ENCODE measurements at regions not wholly inside any gene's neighbourhood (a gene's known extent, or its start where the extent isn't known, plus 50 kb on each side); places are given as distances from the start of the nearest gene placed in this dataset.
"Not testable (repeated sequence)": the region's sequence is repeated elsewhere in the genome, so short reads cannot be mapped to it uniquely, and the experiment has no call there.

DNA sequence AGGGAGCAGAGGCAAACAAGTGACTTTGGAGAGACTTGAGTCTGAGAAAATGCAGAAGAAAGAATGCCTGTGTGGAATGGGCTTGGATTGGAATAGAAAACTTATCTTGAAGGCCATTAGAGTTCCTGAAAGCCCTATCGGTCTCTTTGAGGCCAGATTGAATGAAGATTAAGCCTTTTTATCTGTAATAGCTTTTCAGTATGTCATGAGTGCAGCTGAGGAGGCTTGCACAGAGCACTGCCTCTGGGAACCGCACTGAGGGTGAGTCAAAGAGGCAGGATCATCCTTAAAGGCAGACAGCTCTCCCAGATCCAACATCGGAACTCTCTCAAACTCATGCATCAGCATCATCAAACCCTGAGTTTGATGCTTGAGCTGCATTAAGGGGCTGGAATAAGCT, 515.2 kb downstream of the NTRK3 start:
- Histone ChIP-seq H3K4me1 (ENCODE audit: insufficient read depth) (no peaks in the 10 kb centered on the region), H3K27ac (ENCODE audit: low read depth) (no peak overlapping the region), H3K36me3 (ENCODE audit: insufficient read depth) (no peaks in the 10 kb centered on the region), H3K4me3 (ENCODE audit: low read depth, low read length) (no peak overlapping the region)
- no peak for DNase-seq (ENCODE audit: extremely low spot score)
- 68% methylated on average over 3 of the region's 3 CpGs for WGBS

DNA sequence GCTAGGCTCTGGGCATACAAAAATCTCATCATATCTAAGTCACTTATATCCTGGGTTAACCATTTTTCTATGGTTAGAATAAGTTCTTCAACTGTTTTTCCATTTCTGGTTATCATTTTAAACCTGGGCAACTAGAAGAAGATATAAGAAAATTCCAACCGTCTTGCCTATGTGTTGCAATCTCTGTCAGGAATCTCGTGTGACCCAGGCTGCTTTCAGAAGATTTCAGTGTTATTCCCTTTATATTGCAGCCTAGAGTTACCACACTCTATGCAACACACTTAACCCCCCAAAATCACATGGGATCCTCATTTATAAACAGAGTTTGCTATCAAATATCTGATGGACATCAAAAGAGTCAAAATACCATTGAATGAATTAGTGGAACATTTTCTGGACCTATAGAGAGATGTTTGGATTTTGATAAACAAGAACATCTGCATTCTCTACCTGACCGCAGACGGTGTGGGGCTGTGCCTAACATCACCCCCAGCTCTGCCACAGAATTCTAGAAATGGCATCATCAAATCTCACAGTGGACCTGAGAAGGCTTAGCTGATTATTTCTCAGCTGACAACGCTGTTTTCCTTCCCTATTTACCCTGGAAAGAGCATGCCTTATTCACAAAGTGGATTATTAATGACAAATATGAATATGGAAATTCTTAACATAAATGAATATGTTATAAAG, 515.7 kb downstream of the NTRK3 start:
- Histone ChIP-seq H3K36me3 (ENCODE audit: insufficient read depth) (no peaks in the 10 kb centered on the region), H3K27ac (ENCODE audit: low read depth) (no peak overlapping the region), H3K4me1 (ENCODE audit: insufficient read depth) (no peaks in the 10 kb centered on the region), H3K4me3 (ENCODE audit: low read depth, low read length) (no peak overlapping the region)
- no peak for DNase-seq (ENCODE audit: extremely low spot score)
- whole genome bisulfite sequencing, result 77% methylated on average over 5 of the region's 5 CpGs

DNA sequence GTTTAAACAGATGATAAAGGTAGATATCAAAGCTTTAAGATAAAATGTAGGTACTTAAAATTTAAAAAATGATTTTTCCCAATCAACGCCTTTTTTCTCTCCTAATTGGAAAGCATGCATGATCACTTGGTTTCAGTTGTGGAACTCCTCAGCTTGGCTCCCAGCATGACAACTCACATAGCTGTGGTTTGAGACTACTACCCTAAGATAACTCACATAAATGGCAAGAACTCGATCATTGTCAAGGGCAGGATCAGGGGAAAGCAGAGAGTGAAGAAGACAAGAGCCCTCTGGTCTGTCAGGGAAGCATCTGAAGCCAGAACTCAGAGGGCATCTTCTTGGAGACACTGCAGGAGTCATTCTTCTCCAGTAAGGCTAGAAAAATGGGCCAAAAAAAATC, 516.7 kb downstream of the NTRK3 start:
- WGBS, result 77% methylated on average over 2 of the region's 2 CpGs
- DNase-seq (ENCODE audit: extremely low spot score), result no peak
- Histone ChIP-seq H3K4me1 (ENCODE audit: insufficient read depth) (no peaks in the 10 kb centered on the region), H3K36me3 (ENCODE audit: insufficient read depth) (no peaks in the 10 kb centered on the region), H3K27ac (ENCODE audit: low read depth) (no peak overlapping the region), H3K4me3 (ENCODE audit: low read depth, low read length) (no peak overlapping the region)

DNA sequence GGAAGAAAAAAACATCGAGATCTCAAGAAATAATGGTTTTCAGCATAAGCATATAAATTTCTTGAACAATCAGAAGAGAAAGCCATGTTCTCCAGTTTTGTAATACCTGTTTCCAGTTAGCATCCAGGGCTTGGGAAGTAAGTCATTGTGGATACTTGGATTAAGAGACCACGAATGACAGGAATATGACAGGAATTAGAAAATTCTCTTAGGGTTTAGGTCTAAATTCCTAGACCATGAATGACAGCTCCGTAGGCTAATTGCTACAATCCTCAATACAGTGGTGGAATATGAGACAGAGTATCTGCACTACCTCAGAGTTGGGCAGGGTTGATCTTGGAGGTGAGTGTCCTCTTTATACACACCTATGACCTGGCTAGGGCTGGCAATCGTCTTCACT, 517.5 kb downstream of the NTRK3 start:
- no peak for DNase-seq (ENCODE audit: extremely low spot score)
- Histone ChIP-seq H3K4me1 (ENCODE audit: insufficient read depth) (no peaks in the 10 kb centered on the region), H3K36me3 (ENCODE audit: insufficient read depth) (no peaks in the 10 kb centered on the region), H3K27ac (ENCODE audit: low read depth) (no peak overlapping the region), H3K4me3 (ENCODE audit: low read depth, low read length) (no peak overlapping the region)
- WGBS, result 91% methylated on average over 4 of the region's 4 CpGs

DNA sequence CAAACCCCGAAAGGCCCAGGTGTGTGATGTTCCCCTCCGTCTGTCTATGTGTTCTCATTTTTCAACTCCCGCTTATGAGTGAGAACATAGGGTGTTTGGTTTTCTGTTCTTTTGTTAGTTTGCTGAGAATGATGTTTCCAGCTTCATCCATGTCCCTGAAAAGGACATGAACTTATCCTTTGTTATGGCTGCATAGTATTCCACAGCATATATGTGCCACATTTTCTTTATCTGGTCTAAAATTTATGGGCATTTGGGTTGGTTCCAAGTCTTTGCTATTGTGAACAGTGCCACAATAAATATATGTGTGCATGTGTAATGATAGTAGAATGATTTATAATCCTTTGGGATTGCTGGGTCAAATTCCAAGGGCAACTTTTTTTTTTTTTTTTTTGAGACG, 519.1 kb downstream of the NTRK3 start:
- not testable (repeated sequence) for H3K4me1 ChIP-seq (ENCODE audit: insufficient read depth); DNase-seq (ENCODE audit: extremely low spot score); H3K36me3 ChIP-seq (ENCODE audit: insufficient read depth); H3K27ac ChIP-seq (ENCODE audit: low read depth); H3K4me3 ChIP-seq (ENCODE audit: low read depth, low read length)
- WGBS, result 93% methylated on average over 4 of the region's 4 CpGs

DNA sequence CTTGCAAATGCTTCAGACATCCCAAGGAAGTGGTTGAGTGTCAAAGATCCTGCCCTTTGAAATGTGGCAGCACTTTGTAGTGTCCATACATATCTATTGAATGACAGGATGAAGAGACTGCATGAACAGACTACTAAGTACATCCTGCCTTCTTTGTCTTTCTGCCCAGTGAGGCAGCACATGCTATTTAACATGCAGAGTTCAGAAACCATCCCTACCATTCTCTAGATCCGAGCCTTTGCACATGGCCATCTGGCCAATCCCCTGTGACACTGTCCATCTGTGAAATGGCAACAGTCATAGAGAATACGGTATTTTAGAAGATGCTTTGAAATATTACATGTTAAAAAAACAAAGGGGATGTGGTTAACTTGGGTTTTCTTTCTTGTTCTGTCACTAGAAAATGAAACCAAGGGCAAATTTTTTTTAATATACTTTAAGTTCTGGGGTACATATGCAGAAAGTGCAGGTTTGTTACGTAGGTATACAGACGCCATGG, 519.6 kb downstream of the NTRK3 start:
- Histone ChIP-seq H3K4me1 (ENCODE audit: insufficient read depth) (no peaks in the 10 kb centered on the region), H3K27ac (ENCODE audit: low read depth) (no peak overlapping the region), H3K4me3 (ENCODE audit: low read depth, low read length) (no peak overlapping the region), H3K36me3 (ENCODE audit: insufficient read depth) (no peaks in the 10 kb centered on the region)
- DNase-seq (ENCODE audit: extremely low spot score), result no peak
- 85% methylated on average over 4 of the region's 4 CpGs for WGBS

DNA sequence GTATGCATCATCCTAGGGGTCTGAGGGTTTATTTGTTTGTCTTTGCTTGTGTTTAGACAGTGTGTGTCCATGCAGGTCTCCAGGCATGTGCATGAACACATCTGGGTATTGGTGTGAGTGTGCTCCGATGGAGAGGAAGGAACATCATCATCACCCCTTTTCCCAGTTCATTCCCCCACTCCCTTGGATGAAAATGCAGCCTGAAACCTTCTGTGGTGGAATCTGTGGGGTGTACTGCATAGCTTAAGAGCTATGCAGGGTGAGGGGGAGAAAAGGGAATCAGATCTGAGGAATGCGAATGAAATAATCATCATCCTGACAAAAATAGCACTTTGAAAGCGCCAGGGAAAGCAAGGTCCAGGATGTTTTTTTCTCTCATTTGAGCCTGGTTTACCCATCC, 520.1 kb downstream of the NTRK3 start:
- Histone ChIP-seq H3K4me1 (ENCODE audit: insufficient read depth) (no peaks in the 10 kb centered on the region), H3K36me3 (ENCODE audit: insufficient read depth) (no peaks in the 10 kb centered on the region), H3K4me3 (ENCODE audit: low read depth, low read length) (no peak overlapping the region), H3K27ac (ENCODE audit: low read depth) (no peak overlapping the region)
- WGBS, result 86% methylated on average over 3 of the region's 3 CpGs
- DNase-seq (ENCODE audit: extremely low spot score), result no peak

DNA sequence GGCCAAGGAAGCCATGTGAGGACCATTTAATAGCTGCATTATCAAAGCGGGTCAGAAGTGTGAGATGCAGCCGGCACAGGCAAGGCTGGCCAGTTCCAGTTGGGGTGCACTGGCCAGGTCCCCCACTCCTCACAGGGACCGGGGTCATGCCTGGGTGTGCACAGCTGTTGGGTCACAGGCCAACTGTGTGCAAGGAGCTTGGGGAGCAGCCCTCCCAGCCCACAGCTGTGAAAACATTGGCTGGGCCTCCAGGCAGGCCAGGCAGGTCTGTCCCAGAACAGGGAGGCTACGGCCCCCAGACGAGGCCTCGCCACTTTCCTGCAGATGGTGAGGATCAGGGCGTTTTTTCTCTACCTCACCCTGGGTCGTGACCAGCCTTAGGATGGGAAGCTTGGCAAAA, 521.0 kb downstream of the NTRK3 start:
- Histone ChIP-seq H3K4me1 (ENCODE audit: insufficient read depth) (no peaks in the 10 kb centered on the region), H3K4me3 (ENCODE audit: low read depth, low read length) (no peak overlapping the region), H3K36me3 (ENCODE audit: insufficient read depth) (no peaks in the 10 kb centered on the region), H3K27ac (ENCODE audit: low read depth) (no peak overlapping the region)
- WGBS, result 84% methylated on average over 8 of the region's 8 CpGs
- DNase-seq (ENCODE audit: extremely low spot score), result no peak

DNA sequence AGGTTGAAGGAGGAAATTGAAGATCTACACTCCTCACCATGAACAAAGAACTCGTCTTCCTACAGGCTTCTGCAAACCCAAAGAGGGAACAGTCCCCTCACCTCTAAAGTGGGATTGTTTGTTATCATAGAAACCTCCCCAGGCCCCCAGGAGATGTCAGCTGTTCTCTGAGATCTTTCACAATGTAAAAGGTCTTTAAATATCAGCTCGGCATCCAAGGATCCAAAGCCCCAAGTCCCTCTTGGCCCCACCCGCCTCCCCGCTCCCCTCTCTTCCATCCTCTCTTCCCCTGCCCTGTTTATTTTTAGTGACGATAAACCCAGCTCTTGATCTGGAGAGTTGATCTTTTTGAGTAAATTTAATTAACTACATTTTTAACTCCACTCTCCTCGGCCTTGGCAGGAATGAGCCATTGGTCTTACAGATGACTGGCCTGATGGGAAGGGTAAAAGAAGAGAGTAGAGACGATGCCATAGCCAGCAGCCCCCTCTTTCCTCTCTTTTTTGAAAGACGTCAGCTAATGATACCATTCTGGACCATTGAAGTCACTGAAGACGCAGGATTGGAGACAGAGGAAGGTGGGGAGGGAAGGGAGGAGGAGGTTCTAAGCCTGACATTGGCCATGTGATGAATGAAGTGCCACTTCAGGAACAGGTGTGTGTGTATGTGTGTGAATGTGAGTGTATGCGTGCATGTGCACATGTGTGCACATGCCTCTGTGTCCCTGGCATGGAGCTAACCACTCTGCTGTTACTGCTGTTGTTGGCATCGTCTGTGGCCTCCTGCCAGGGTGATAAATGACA, 521.8 kb downstream of the NTRK3 start:
- H3K36me3 ChIP-seq (ENCODE audit: insufficient read depth), result no peaks in the 10 kb centered on the region
- no peaks in the 10 kb centered on the region for H3K4me1 ChIP-seq (ENCODE audit: insufficient read depth)
- no peak overlapping the region for H3K27ac ChIP-seq (ENCODE audit: low read depth)
- no peak for DNase-seq (ENCODE audit: extremely low spot score)
- 80% methylated on average over 11 of the region's 11 CpGs for WGBS
- H3K4me3 ChIP-seq (ENCODE audit: low read depth, low read length), result no peak overlapping the region

DNA sequence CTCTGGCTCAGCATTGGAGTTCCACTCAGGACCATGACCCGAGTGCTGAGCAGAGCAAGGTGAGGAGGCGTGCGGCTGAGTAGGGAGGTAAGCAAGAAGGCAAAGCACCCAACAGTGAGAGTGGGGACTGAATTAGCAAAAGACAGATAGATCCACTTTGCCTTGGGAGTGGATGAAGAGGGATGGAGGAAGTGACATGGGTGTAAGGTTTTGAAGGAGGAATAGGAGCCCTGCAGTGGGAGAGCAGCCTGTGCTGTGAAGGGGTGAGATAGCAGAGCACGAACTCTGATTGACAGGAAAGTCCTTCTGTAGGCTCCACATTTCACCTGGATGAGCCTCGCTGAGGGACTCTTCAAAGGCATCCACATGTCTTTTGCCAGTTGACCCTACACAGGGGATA, 522.6 kb downstream of the NTRK3 start:
- 97% methylated on average over 5 of the region's 5 CpGs for WGBS
- DNase-seq (ENCODE audit: extremely low spot score), result no peak
- no peaks in the 10 kb centered on the region for H3K36me3 ChIP-seq (ENCODE audit: insufficient read depth)
- H3K27ac ChIP-seq (ENCODE audit: low read depth), result no peak overlapping the region
- H3K4me3 ChIP-seq (ENCODE audit: low read depth, low read length), result no peak overlapping the region
- H3K4me1 ChIP-seq (ENCODE audit: insufficient read depth), result no peaks in the 10 kb centered on the region

DNA sequence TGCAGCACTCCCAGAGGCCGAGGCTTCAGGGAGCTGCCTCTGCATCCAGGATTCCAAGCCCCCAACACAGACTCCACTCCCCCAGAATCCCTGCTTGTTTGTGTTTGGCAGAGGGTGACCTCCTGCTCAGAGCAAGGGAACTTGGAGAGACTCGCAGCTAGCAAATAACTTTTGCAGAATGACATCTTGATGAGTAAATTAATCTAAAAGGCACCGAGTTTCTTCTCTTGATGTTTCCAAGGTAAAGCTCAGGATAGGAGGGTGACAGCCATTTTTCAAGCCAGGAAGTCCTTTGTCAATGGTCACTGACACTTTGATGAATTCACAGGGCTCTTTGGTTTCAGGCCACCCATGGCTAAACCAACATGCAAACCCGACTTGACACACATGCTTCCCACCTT, 523.0 kb downstream of the NTRK3 start:
- Histone ChIP-seq H3K4me3 (ENCODE audit: low read depth, low read length) (no peak overlapping the region), H3K36me3 (ENCODE audit: insufficient read depth) (no peaks in the 10 kb centered on the region), H3K4me1 (ENCODE audit: insufficient read depth) (no peaks in the 10 kb centered on the region), H3K27ac (ENCODE audit: low read depth) (no peak overlapping the region)
- 51% methylated on average over 4 of the region's 4 CpGs for WGBS
- DNase-seq (ENCODE audit: extremely low spot score), result no peak

DNA sequence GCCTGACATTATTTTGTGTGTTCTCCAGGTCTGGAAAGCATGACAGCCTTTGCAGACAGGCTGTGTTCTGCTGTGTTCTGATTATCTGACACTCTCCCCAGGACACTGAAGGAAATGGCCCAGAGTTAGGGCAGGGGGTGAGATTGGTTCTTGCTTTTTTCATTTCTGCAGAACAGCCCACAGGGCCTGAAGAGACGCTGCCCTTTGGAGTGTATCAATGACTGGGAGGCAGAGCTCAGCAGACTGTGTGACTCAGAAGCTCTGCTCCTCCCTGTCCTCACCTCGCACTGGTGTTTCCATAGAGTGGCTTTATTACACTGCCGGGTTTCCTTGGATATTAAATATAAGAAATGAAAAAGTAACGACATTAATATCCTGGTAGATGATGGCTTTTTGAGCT, 523.6 kb downstream of the NTRK3 start:
- no peaks in the 10 kb centered on the region for H3K36me3 ChIP-seq (ENCODE audit: insufficient read depth)
- DNase-seq (ENCODE audit: extremely low spot score), result no peak
- no peak overlapping the region for H3K27ac ChIP-seq (ENCODE audit: low read depth)
- H3K4me3 ChIP-seq (ENCODE audit: low read depth, low read length), result no peak overlapping the region
- no peaks in the 10 kb centered on the region for H3K4me1 ChIP-seq (ENCODE audit: insufficient read depth)
- WGBS, result 63% methylated on average over 4 of the region's 4 CpGs

DNA sequence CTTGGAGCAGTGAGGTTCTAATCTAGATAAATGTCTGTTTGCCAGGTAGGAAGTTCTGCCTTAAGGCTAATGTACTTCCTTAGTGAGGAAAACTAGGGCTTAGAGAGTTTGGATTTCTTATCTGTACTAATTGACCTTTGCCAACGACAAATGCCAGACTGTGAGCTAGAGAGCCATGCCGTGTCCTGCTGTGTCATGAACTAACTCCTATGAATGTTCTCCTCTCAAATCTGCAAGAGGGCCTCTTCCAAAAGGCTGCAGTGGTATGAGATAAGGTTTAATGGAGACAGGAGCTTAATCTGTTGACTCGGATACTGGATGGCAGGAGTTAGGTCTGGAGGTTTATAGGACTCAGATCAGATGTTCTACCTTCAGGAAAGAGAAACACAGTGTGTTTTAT, 524.9 kb downstream of the NTRK3 start:
- Histone ChIP-seq H3K4me1 (ENCODE audit: insufficient read depth) (no peaks in the 10 kb centered on the region), H3K36me3 (ENCODE audit: insufficient read depth) (no peaks in the 10 kb centered on the region), H3K4me3 (ENCODE audit: low read depth, low read length) (no peak overlapping the region), H3K27ac (ENCODE audit: low read depth) (no peak overlapping the region)
- DNase-seq (ENCODE audit: extremely low spot score), result no peak
- WGBS, result 26% methylated on average over 3 of the region's 3 CpGs

DNA sequence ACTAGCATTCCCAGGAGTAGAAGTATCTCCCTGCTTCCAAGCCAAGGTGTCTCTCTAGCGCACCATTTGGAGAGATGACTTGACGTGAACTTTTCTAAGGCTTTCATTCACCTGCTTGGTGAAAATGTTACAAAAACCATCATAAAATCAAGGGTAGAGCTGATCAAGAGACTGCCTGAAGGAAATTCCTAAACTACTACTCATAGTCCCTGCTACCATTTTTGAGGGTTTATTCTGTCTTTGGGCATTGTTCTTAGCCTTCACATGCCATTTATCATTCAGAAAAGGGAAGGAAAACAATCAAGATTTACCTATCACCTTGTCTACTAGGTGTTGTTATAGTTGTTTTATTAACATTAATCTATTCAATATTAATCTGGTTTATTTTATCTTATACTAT, 525.8 kb downstream of the NTRK3 start:
- no peak for DNase-seq (ENCODE audit: extremely low spot score)
- WGBS, result 96% methylated on average over 2 of the region's 2 CpGs
- Histone ChIP-seq H3K4me3 (ENCODE audit: low read depth, low read length) (no peak overlapping the region), H3K36me3 (ENCODE audit: insufficient read depth) (no peaks in the 10 kb centered on the region), H3K4me1 (ENCODE audit: insufficient read depth) (no peaks in the 10 kb centered on the region), H3K27ac (ENCODE audit: low read depth) (no peak overlapping the region)
